GM04503 (cell line): ENCODE measurements at regions not wholly inside any gene's neighbourhood (a gene's known extent, or its start where the extent isn't known, plus 50 kb on each side); places are given as distances from the start of the nearest gene placed in this dataset.

Source experiments
- DNase-seq: peaks from one replicate; pipeline ENCODE4 v3.0.0-alpha.2; 2012; ENCODE audit warnings: low read depth

GRCh38 chr13:97111756-97112155 lies 110.4 kb upstream of the MBNL2 start:
- no peak for DNase-seq

DNA sequence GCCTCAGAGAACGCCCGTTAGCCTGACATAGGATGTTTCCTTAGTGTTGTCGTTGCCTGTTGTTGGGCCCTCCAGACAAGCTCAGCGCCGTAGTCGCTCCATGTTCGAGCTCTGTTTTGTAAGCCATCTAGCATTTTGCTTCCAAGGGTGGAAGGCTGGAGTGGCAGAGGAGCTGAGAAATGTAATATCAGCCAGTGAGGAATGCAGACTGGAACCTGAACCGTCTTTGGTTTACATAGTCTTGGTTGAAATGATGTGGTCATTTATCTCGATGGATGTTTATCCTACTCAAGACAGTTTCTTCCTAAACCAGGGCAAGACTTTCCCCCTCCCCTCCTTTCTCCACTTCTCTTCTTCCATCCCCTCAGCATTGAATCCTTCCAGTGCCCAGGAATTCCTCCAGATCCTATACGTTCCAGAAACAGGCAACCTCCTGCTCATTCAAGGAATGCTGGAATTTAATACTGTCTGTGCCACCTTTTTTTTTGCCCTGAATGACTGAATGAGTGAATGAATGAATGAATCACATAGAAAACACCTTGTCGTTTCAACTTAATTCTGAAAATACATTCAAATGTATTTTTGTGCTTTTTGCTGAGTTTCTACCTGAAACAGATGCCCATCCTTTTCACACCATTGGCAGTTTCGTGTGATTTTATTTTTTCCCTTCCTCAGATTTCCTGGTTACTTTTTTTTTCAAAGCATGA lies 109.5 kb upstream of the MBNL2 start:
- no peak for DNase-seq

DNA sequence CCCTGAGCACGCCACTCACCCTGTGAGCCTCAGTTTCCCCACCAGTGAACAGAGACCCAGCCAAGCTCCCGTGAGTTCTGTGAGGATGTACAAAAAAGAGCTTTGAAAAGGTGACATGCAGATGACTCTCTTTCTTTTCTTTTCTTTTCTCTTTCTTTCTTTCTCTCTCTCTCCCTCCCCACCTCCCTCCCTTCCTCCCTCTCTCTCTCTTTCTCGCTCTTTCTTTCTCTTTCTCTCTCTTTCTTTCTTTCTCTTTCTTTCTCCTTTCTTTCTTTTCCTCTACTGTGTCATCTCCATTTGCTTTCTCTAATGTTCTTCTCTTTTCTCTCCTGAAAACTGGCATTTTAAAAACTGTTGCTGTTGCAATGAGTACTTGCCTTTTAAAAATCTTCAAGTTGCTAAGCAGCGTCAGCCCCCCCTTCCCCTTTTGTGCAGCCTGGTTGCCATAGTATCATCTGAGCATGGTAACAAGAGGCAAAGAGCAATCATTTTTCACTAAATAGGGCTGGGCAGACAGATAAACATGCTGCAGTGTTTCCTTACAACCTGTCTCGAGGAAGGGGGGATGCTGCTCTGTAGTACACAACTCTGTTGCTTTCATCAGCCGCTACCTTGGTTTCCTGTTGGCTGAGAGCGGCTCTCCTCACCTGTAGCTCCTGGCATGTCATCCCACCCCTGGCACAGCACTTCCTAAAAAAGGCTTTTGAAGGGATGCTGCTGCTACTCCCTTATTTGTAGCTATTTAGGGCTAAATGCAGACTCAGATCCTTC lies 108.7 kb upstream of the MBNL2 start:
- DNase-seq = no peak

DNA sequence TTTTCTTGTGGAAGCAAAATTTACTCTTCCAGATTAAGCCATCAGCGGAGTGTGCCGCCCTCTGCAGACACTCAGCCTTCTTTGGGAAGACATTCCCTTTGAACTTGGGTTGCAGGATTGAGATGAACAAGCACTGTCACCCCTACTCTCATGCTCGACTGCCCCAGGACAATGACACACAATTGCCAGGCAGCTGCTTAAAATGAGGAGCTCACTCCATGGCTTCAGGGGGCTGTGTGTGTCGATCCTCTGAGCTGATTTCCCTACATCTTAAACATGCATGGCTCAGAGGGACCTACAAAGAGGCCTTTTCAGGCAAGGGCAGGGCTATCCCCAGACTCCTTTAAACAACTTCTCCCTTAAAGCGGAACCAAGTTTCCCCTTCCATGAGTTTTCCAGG lies 107.5 kb upstream of the MBNL2 start:
- DNase-seq = no peak

DNA sequence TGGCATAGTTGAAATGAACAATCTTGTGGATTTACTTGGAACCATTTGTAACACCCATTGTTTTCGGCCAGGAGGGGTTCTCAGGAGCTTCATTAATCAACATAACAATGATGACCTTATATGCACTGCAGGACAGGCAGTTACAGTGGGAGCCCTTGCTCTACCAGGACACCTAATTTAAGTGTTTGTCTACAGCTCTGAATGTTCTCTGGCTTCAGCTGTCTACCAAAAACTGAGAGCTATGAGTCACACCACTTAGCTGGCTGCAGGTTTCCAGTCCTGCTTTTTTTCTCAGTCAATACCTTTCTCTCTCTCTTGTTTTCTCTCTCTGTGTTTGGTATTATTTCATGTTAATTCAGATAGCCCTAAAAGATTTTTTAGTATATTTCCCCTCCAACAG lies 105.4 kb upstream of the MBNL2 start:
- no peak for DNase-seq

DNA sequence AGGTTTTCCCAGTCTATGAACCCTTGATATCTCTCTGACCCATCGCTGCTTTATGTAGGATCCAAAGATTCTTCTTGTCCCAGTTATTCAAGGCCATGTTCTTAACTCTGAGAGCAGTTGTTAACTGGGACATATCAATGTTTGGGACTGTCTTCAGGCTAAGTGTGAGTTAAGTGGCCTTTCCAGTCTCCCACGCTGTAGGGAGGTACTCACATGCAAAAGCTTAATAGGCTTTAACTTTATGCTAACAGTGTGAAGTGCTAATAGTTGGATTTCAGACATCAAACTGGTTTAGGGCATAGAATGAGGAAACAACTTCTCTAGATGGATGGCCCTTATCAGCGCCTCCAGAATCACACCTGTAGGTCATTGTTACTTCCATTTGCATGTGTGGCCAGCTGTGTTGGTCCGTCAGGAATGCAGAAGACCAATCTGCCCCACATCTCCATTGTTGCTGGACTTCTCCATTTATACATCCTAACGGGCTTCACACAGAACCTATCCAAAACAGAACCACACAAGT lies 104.7 kb upstream of the MBNL2 start:
- no peak for DNase-seq

- no peak for DNase-seq
These were observed 102.2 kb upstream of the MBNL2 start for GRCh38 chr13:97119943-97120342.

DNA sequence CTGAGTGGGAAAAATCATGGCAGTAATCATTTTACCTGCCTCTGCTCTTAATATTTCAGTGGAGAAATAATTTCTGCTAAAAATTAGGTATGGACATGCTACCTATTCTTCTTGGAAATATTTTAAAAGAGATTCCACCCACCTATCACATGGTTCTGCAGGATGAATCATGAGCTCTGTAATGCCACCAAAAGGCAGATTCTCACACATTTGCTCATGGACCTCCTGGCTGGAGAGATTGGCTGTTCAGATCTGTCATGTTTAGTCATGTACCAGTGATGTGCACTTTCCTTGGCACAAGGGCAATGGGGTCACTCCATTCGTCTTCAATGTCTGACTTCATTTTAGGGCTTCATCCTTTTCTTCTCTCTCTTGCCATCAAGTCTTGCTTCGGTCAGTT lies 101.8 kb upstream of the MBNL2 start:
- no peak for DNase-seq

DNA sequence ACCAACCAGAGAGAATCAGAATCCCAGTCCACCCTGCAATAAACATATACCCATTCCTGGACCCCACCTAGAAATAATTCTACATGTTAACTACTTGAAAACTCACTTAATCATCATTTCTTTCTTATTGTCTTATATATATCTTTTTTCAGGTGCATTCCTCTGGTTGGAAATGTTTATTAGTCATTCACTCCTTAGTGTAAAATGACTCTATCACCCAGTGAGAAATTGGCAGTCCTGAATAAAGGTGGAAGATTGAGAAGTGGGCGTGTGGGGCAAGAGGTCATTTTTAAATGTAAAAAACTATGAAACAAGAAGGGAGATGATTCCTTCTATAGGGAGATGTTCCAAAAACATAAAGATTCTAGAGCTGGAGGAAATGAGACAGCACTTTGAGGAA lies 101.2 kb upstream of the MBNL2 start:
- DNase-seq = no peak

- no peak for DNase-seq
These were observed 100.2 kb upstream of the MBNL2 start for GRCh38 chr13:97121894-97122293.

- no peak for DNase-seq
These were observed 99.6 kb upstream of the MBNL2 start for GRCh38 chr13:97122381-97122996.

DNA sequence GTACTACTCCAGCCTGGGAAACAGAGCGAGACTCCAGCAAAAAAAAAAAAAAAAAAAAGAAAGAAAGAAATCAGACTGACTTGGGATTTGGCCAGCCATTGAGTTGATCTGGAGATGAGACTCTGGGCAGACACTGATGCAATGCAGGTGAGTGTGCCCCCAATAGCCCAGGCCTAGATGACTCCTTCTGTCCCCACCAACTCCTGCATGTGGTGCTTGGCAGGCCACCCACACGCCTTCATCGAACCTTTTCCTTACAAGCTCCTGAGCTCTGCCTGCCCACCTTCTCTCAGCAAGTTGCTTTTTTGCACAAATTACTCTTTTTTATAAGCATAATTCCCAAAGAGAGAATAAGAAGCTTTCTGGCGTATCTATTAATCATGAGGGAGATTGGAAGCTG lies 97.9 kb upstream of the MBNL2 start:
- DNase-seq = no peak

- no peak for DNase-seq
These were observed 97.0 kb upstream of the MBNL2 start for GRCh38 chr13:97124915-97125809.

DNA sequence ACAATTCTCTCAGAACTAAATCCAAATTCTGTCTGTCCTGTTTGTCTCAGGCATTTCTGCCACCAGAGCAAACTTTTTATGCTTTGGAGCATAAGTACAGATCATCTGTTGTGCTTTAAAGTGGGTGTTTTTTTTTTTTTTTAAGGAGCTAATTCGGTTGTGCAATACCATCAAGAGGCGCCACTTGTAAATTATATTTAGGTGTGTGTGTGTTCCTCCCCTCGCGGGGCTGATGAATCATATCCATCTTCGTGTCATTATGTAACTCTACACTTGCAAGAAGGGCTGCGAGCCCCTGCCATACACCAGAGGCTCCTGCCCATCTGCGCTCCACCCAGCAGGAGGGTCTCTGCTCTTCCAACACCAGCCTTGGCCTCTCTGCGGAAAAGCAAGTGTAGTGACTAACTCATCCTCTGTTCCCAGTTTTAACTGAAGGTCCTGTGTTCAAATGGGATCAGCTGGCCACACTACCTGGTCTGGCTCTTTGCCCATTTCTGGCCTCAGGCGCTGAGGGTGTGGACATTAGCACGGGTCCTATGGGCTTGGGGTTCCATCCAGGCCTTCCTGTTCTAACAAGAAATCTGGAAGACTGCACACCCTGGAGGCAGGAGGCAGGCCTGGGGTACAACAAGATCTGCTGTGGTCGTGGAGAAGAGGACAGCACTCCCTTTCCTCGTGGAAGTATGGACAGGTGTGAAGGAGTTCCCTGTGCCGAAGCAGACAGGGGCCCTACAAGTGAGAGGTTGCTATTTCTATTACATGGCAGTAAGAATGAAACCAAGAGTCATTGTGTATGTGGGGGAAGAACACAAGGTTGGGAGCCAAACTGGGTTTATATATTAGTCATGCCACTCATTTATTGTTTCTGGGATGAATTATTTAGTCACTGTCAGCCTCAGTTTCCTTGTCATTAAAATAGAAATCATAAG lies 96.1 kb upstream of the MBNL2 start:
- no peak for DNase-seq

- DNase-seq = no peak
These were observed 94.3 kb upstream of the MBNL2 start for GRCh38 chr13:97127842-97128241.

DNA sequence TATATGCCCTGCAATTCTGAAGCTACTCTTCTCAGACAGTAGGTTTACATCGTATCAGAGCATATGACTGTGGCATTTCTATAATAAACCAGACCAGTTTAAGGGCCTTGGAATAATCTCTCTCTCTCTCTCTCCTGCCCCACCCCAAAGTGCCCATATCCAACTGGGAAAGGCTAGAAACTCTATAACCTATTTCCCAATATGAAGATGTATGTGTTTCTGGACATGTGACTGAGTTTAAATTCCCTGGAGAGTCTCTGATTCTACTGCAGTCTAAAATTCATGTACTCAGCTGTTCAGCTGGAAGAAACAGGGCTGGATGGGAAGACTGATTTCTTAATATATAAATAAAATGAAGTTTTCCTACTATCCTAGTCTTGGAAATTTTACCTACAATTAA lies 91.9 kb upstream of the MBNL2 start:
- DNase-seq = no peak

DNA sequence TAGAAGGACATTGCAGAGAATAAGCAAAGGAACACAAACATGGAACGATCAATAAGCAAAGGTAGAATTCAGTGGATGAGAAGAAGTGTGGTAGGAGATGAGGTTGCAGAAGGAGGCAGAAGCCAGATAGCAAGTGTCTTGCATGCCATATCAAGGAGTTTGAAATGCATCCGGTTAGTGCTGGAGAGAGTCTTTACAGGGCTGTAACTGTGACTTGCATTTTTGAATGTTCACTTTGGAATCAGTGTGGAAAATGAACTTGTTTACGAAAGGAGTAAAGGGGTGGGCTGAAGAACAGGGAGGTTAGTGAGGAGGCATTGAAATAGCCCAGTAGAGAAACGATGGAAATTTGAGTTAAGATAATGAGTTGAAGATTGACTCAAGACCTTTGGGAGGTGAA lies 90.7 kb upstream of the MBNL2 start:
- no peak for DNase-seq

DNA sequence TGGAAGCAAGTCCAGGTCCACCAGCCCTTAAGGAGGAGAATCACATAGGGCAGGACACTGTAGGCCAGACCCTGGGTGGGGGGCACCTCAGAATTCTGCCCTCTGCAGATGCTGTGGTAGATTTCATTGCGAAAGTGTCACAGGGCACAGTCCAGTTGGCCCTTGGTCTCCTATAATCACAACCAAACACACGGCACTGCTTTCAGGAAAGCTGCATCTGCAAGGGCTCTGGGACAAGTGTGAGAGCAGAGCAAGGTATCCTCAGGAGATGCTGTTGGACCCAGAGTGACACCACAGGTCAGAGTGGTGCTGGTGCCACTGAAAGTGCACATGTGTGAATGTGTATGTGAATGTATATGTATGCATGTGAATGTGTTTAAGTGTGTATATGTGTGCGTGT lies 88.6 kb upstream of the MBNL2 start:
- no peak for DNase-seq

DNA sequence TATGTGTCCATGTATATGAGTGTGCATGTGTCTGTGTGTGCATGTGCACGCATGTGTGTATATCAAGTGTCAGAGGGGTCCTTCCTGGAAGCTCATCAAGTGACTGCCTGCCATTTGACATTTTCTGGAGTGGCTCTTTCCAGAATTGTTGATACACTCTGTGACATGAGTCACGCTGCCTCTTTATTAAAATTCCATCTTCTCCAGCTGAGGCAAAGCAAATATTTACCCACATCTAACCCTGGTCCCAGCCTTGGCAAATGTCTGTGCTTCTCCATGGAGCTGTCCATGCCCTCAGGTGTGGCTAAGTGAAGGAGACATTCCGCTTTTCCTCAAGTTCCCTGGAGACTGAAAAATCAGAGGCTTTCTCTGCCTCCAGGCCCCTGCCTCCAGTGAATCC lies 88.2 kb upstream of the MBNL2 start:
- DNase-seq = no peak

GRCh38 chr13:97134364-97135095 lies 87.6 kb upstream of the MBNL2 start:
- DNase-seq = no peak
